ENCODE measurements at regions not wholly inside any gene's neighbourhood (a gene's known extent, or its start where the extent isn't known, plus 50 kb on each side); places are given as distances from the start of the nearest gene placed in this dataset.

GRCh38 chr22:47653921-47654320 is 891.5 kb downstream of the TBC1D22A start:
- intact Hi-C loops (cut with micrococcal nuclease; ENCODE audit: unreplicated experiment): no loop called here
- no peaks in the 10 kb centered on the region for H3K9me3 ChIP-seq (ENCODE audit: control insufficient read depth, insufficient read depth, low read depth, low read length)
- DNase-seq (ENCODE audit: low read depth, low spot score): no peak
- POLR2A ChIA-PET: no interaction called here
- TF ChIP-seq SIN3A (IDR thresholded peaks at IDR 0.05; ENCODE audit: borderline replicate concordance, insufficient read depth, low read depth, low read length) (no peak), TCF7L2 (IDR thresholded peaks at IDR 0.05; ENCODE audit: low read depth, low read length) (no peak), CTCF (IDR thresholded peaks at IDR 0.05) (no peak), POLR2AphosphoS5 (IDR thresholded peaks at IDR 0.05; ENCODE audit: low read depth, low read length) (no peak)
- TF ChIP-seq, protein P1, sequence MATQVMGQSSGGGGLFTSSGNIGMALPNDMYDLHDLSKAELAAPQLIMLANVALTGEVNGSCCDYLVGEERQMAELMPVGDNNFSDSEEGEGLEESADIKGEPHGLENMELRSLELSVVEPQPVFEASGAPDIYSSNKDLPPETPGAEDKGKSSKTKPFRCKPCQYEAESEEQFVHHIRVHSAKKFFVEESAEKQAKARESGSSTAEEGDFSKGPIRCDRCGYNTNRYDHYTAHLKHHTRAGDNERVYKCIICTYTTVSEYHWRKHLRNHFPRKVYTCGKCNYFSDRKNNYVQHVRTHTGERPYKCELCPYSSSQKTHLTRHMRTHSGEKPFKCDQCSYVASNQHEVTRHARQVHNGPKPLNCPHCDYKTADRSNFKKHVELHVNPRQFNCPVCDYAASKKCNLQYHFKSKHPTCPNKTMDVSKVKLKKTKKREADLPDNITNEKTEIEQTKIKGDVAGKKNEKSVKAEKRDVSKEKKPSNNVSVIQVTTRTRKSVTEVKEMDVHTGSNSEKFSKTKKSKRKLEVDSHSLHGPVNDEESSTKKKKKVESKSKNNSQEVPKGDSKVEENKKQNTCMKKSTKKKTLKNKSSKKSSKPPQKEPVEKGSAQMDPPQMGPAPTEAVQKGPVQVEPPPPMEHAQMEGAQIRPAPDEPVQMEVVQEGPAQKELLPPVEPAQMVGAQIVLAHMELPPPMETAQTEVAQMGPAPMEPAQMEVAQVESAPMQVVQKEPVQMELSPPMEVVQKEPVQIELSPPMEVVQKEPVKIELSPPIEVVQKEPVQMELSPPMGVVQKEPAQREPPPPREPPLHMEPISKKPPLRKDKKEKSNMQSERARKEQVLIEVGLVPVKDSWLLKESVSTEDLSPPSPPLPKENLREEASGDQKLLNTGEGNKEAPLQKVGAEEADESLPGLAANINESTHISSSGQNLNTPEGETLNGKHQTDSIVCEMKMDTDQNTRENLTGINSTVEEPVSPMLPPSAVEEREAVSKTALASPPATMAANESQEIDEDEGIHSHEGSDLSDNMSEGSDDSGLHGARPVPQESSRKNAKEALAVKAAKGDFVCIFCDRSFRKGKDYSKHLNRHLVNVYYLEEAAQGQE (IDR thresholded peaks at IDR 0.05; ENCODE audit: insufficient read depth in 1 of 2, low read depth in 2 of 2, low read length in 1 of 2): no peak
- ATAC-seq: no peak
- CTCF ChIA-PET: no interaction called here
- no peak overlapping the region for H3K4me3 ChIP-seq (ENCODE audit: low read depth in 2 of 2, low read length in 2 of 2)
- in situ Hi-C loops (cut with HindIII; ENCODE audit: low pct_unique_long_range_greater_than_20kb, low sequenced_read_pairs): no loop called here
- no TSS peak for BruUV-seq (replicated peaks)
- no peaks in the 10 kb centered on the region for H3K4me1 ChIP-seq (ENCODE audit: control insufficient read depth, insufficient read depth, low read length)
- H3K36me3 ChIP-seq (ENCODE audit: control insufficient read depth, insufficient read depth, low read length): no peaks in the 10 kb centered on the region
- H3K27ac ChIP-seq (ENCODE audit: low read length): no peak overlapping the region
- H3K27me3 ChIP-seq (ENCODE audit: control insufficient read depth, insufficient read depth, low read length): no peaks in the 10 kb centered on the region

DNA sequence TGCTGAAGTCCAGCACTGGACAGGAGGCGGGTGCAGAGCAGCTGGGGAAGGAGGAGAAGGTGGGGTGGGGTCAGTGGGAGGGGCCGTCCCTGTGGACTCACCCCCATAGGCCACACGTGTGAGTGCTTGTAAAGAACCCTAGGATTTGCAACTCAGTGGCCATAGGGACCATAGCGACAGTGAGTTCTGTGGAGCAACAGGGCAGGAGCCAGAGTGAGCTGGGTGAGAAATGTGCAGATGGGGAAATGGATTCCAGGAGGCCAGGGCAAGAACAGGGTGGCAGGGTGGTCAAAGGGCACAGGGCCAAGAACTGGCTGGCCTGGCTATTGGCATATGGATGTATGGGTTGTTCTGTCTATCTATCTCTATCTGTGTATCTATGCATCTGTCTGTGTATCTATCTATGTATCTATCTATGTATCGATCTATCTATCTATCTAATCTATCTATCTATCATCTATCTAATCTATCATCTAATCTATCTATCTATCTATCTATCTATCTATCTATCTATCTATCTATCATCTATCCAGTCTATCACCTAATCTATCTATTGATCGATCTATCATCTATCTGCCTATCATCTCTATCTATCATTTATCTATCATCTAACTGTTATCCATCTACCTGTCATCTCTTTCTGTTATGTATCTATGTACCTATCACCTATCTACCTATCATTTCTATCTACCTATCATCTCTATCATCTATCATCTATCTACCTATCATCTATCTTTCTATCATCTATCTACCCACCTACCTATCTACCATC is 889.0 kb downstream of the TBC1D22A start:
- ChIA-PET CTCF (no interaction called here), POLR2A (no interaction called here)
- Histone ChIP-seq H3K27ac (ENCODE audit: low read length) (no peak overlapping the region), H3K4me1 (ENCODE audit: control insufficient read depth, insufficient read depth, low read length) (no peaks in the 10 kb centered on the region), H3K9me3 (ENCODE audit: control insufficient read depth, insufficient read depth, low read depth, low read length) (no peaks in the 10 kb centered on the region), H3K27me3 (ENCODE audit: control insufficient read depth, insufficient read depth, low read length) (no peaks in the 10 kb centered on the region), H3K36me3 (ENCODE audit: control insufficient read depth, insufficient read depth, low read length) (no peaks in the 10 kb centered on the region), H3K4me3 (ENCODE audit: low read depth in 2 of 2, low read length in 2 of 2) (no peak overlapping the region)
- intact Hi-C loops (cut with micrococcal nuclease; ENCODE audit: unreplicated experiment) (no loop called here), in situ Hi-C loops (cut with HindIII; ENCODE audit: low pct_unique_long_range_greater_than_20kb, low sequenced_read_pairs) (no loop called here)
- DNase-seq (ENCODE audit: low read depth, low spot score) (no peak), ATAC-seq (no peak)
- TF ChIP-seq POLR2AphosphoS5 (IDR thresholded peaks at IDR 0.05; ENCODE audit: low read depth, low read length) (no peak), CTCF (IDR thresholded peaks at IDR 0.05) (no peak), SIN3A (IDR thresholded peaks at IDR 0.05; ENCODE audit: borderline replicate concordance, insufficient read depth, low read depth, low read length) (no peak), TCF7L2 (IDR thresholded peaks at IDR 0.05; ENCODE audit: low read depth, low read length) (no peak)
- TF ChIP-seq, protein P1 (IDR thresholded peaks at IDR 0.05; ENCODE audit: insufficient read depth in 1 of 2, low read depth in 2 of 2, low read length in 1 of 2): no peak
- no TSS peak for BruUV-seq (replicated peaks)

Measured in Panc1 (cell line).